Glomerular visceral epithelial cell (primary cell): ENCODE measurements at regions not wholly inside any gene's neighbourhood (a gene's known extent, or its start where the extent isn't known, plus 50 kb on each side); places are given as distances from the start of the nearest gene placed in this dataset.
"Not testable (repeated sequence)": the region's sequence is repeated elsewhere in the genome, so short reads cannot be mapped to it uniquely, and the experiment has no call there.

Experiments used
- DNase-seq: peaks from one replicate; pipeline ENCODE4 v3.0.0-alpha.2; 2016; ENCODE audit errors: extremely low spot score

- DNase-seq = not testable (repeated sequence)
These were observed 106.7 kb upstream of the IRS4 start for GRCh38 chrX:108843039-108843438.

DNA sequence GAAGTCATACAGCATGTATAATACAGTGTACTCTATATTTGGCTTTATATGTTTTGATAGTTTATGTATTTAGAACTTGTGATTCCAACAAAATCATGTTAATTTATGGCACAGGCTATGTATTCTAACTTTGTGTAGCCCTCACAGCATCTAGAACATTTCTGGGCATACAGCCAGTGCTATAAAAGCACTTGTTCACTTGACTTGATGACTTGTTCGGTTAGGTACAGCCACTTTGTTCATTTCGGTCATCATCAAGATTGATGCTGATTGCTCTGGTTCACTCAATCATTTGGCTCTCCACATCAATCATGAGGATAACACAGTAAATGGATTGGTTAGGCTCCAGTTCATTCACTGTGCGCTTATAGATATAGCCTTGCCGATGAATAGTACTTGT lies 97.6 kb upstream of the IRS4 start:
- DNase-seq = no peak

DNA sequence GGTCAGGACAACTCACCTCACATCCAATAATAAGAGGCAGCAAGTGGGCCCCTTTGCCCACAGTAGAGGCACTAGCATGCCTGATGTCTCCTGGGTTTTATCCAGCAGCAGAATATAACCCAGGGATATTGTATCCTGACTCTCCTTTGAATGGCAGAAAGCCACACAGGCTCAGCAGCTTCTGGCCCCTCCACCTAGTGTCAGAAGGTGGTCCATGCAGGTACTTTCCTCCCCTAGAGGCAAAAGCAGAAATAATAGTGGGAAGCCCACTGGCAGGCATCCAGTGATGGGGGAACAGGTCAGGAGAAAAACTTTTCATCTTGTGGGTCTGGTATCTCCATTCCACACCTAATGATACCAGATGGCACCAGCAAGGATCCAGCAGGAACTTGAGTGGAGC lies 75.5 kb upstream of the IRS4 start:
- no peak for DNase-seq

GRCh38 chrX:108795240-108795639 lies 58.9 kb upstream of the IRS4 start:
- no peak for DNase-seq
